Mesenchymal stem cell (in vitro differentiated cells and primary cell): ENCODE measurements at regions not wholly inside any gene's neighbourhood (a gene's known extent, or its start where the extent isn't known, plus 50 kb on each side); places are given as distances from the start of the nearest gene placed in this dataset.

Experiments used
- DNase-seq: peaks from one replicate; pipeline ENCODE4 v3.0.0-alpha.2; 2013
- H2AFZ ChIP-seq: one replicate; pipeline ENCODE4 v1.6.1; 2013; ENCODE audit warnings: low read depth, mild to moderate bottlenecking, control low read depth, inconsistent platforms, low read length, moderate library complexity
- H2AK5ac ChIP-seq: 2 replicates; pipeline ENCODE4 v1.6.1; 2013; ENCODE audit warnings: low read length, moderate library complexity, mild to moderate bottlenecking, inconsistent platforms; ENCODE audit not compliant: severe bottlenecking
- H2BK120ac ChIP-seq: one replicate; pipeline ENCODE4 v1.6.1; 2013; ENCODE audit warnings: low read depth, mild to moderate bottlenecking, inconsistent platforms, low read length, moderate library complexity
- H2BK12ac ChIP-seq, 2 experiments: one replicate each; pipeline ENCODE4 v1.6.1; 2013; ENCODE audit warnings: inconsistent platforms in 2 of 2, low read length in 2 of 2, mild to moderate bottlenecking in 2 of 2, moderate library complexity in 2 of 2, control low read depth in 1 of 2
- H2BK15ac ChIP-seq: one replicate; pipeline ENCODE4 v1.6.1; 2013; ENCODE audit warnings: mild to moderate bottlenecking, low read depth, inconsistent platforms; ENCODE audit not compliant: poor library complexity, severe bottlenecking
- H2BK5ac ChIP-seq: 2 replicates; pipeline ENCODE4 v1.6.1; 2013; ENCODE audit warnings: low read depth, mild to moderate bottlenecking, low read length, control low read depth, inconsistent platforms; ENCODE audit not compliant: poor library complexity, severe bottlenecking
- H3K14ac ChIP-seq, 2 experiments: one replicate each; pipeline ENCODE4 v1.6.1; 2013; ENCODE audit warnings: inconsistent platforms in 2 of 2, low read length in 2 of 2, control low read depth in 1 of 2, mild to moderate bottlenecking in 1 of 2, moderate library complexity in 1 of 2
- H3K18ac ChIP-seq, 2 experiments: one replicate each; pipeline ENCODE4 v1.6.1; 2013; ENCODE audit warnings: inconsistent platforms in 2 of 2, low read length in 2 of 2, control low read depth in 1 of 2, low read depth in 1 of 2, mild to moderate bottlenecking in 1 of 2
- H3K23ac ChIP-seq, 2 experiments: one replicate each; pipeline ENCODE4 v1.6.1; 2013; ENCODE audit warnings: inconsistent platforms in 2 of 2, low read length in 2 of 2, mild to moderate bottlenecking in 2 of 2, moderate library complexity in 2 of 2, control low read depth in 1 of 2
- H3K27ac ChIP-seq: 2 replicates; pipeline ENCODE4 v1.5.1; 2013; ENCODE audit warnings: mild to moderate bottlenecking, moderate library complexity, low read length, control low read depth, inconsistent platforms; ENCODE audit not compliant: poor library complexity, severe bottlenecking
- H3K27me3 ChIP-seq, 2 experiments: 2 replicates each; pipeline versions ENCODE4 v1.6.1 to v1.7.0; 2013; ENCODE audit warnings: low read length in 2 of 2, mild to moderate bottlenecking in 2 of 2, moderate library complexity in 2 of 2, control low read depth in 1 of 2, inconsistent platforms in 1 of 2; ENCODE audit not compliant: control insufficient read depth in 1 of 2, insufficient read depth in 1 of 2
- H3K36me3 ChIP-seq, 2 experiments: 2 replicates each; pipeline versions ENCODE4 v1.6.1 to v1.7.0; 2013; ENCODE audit warnings: low read length in 2 of 2, control low read depth in 1 of 2, inconsistent platforms in 1 of 2, low read depth in 1 of 2, mild to moderate bottlenecking in 1 of 2; ENCODE audit not compliant: insufficient read depth in 2 of 2, control insufficient read depth in 1 of 2
- H3K4ac ChIP-seq, 2 experiments: one replicate each; pipeline ENCODE4 v1.6.1; 2013; ENCODE audit warnings: inconsistent platforms in 2 of 2, low read length in 2 of 2, mild to moderate bottlenecking in 2 of 2, moderate library complexity in 2 of 2, control low read depth in 1 of 2, low read depth in 1 of 2
- H3K4me1 ChIP-seq: 2 replicates; pipeline ENCODE4 v1.6.1; 2013; ENCODE audit warnings: low read depth, low read length, control low read depth; ENCODE audit not compliant: control insufficient read depth, insufficient read depth
- H3K4me2 ChIP-seq: 2 replicates; pipeline ENCODE4 v1.6.1; 2013; ENCODE audit warnings: low read length, mild to moderate bottlenecking, inconsistent platforms; ENCODE audit not compliant: poor library complexity, severe bottlenecking
- H3K4me3 ChIP-seq, 2 experiments: 2 replicates each; pipeline versions ENCODE4 v1.5.1 to v1.7.0; 2013; ENCODE audit warnings: low read length in 2 of 2, mild to moderate bottlenecking in 2 of 2, control low read depth in 1 of 2, low read depth in 1 of 2; ENCODE audit not compliant: insufficient read depth in 1 of 2
- H3K79me1 ChIP-seq: replicated peaks from 2 replicates; pipeline ENCODE4 v1.6.1; 2013; ENCODE audit warnings: mild to moderate bottlenecking, control low read depth, low read length, inconsistent platforms; ENCODE audit not compliant: poor library complexity, severe bottlenecking
- H3K9ac ChIP-seq: 2 replicates; pipeline ENCODE4 v1.7.0; 2013; ENCODE audit warnings: mild to moderate bottlenecking, low read length, moderate library complexity
- H3K9me3 ChIP-seq: 2 replicates; pipeline ENCODE4 v1.7.0; 2013; ENCODE audit warnings: mild to moderate bottlenecking, low read length; ENCODE audit not compliant: control insufficient read depth
- H4K8ac ChIP-seq: one replicate; pipeline ENCODE4 v1.6.1; 2013; ENCODE audit warnings: inconsistent platforms, mild to moderate bottlenecking, low read length, moderate library complexity
- H4K91ac ChIP-seq: one replicate; pipeline ENCODE4 v1.6.1; 2013; ENCODE audit warnings: mild to moderate bottlenecking, low read length, inconsistent platforms
- WGBS: methylation state at CpG from one replicate; pipeline ENCODE4 v1.1.7; 2013; ENCODE audit warnings: mixed read lengths; 5-methylcytosine and 5-hydroxymethylcytosine counted together

DNA sequence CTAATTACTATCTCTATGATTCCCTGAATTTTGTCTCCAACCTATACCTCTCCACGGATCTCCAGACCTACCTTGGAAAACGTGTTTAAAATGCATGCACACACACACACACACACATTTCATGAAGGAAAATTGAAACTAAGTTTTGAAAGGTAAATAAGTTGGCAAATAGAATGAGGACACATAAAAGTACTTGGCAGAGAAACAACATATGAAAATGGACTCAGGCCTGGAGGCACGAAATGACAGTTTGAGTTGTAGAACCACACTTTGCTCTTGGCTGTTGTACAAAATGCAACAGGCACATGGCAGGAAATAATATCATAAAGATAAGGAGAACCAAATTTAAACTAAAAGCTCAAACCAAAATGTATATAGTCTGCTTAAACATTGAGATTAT is 868.1 kb upstream of the CNTNAP5 start:
- H3K9me3 ChIP-seq = no peaks in the 10 kb centered on the region
- no peak overlapping the region for H3K4ac ChIP-seq
- DNase-seq = no peak
- H3K23ac ChIP-seq = no peak overlapping the region
- H3K4me3 ChIP-seq = no peak overlapping the region
- no peak overlapping the region for H3K14ac ChIP-seq
- no peak overlapping the region for H3K18ac ChIP-seq
- H2BK5ac ChIP-seq = no peak overlapping the region
- H2BK12ac ChIP-seq = no peak overlapping the region
- no peaks in the 10 kb centered on the region for H3K4me1 ChIP-seq
- H4K91ac ChIP-seq = no peak overlapping the region
- H3K36me3 ChIP-seq = no peaks in the 10 kb centered on the region
- H2BK15ac ChIP-seq = no peak overlapping the region
- H4K8ac ChIP-seq = no peak overlapping the region
- no peak overlapping the region for H2AK5ac ChIP-seq
- no CpG with 5 or more reads among the region's 3 CpGs for WGBS
- no peak overlapping the region for H2AFZ ChIP-seq
- no peaks in the 10 kb centered on the region for H3K27me3 ChIP-seq
- no peak overlapping the region for H3K27ac ChIP-seq
- no peak overlapping the region for H3K4me2 ChIP-seq
- H2BK120ac ChIP-seq = no peak overlapping the region
- H3K79me1 ChIP-seq = no peaks in the 10 kb centered on the region
- no peak overlapping the region for H3K9ac ChIP-seq

- Histone ChIP-seq H3K4ac (no peak overlapping the region), H4K8ac (no peak overlapping the region), H4K91ac (no peak overlapping the region), H3K18ac (no peak overlapping the region), H3K79me1 (no peaks in the 10 kb centered on the region), H2AK5ac (no peak overlapping the region), H3K4me1 (no peaks in the 10 kb centered on the region), H2AFZ (no peak overlapping the region), H3K9me3 (no peaks in the 10 kb centered on the region), H3K27ac (no peak overlapping the region), H2BK15ac (no peak overlapping the region), H2BK120ac (no peak overlapping the region), H3K23ac (no peak overlapping the region), H3K4me2 (no peak overlapping the region), H3K9ac (no peak overlapping the region), H3K36me3 (no peaks in the 10 kb centered on the region), H2BK5ac (no peak overlapping the region), H3K27me3 (no peaks in the 10 kb centered on the region), H2BK12ac (no peak overlapping the region), H3K4me3 (no peak overlapping the region), H3K14ac (no peak overlapping the region)
- WGBS = 100% methylated on average over 1 of the region's 1 CpG
- no peak for DNase-seq
Observed at GRCh38 chr2:123162400-123163016, 862.6 kb upstream of the CNTNAP5 start.

DNA sequence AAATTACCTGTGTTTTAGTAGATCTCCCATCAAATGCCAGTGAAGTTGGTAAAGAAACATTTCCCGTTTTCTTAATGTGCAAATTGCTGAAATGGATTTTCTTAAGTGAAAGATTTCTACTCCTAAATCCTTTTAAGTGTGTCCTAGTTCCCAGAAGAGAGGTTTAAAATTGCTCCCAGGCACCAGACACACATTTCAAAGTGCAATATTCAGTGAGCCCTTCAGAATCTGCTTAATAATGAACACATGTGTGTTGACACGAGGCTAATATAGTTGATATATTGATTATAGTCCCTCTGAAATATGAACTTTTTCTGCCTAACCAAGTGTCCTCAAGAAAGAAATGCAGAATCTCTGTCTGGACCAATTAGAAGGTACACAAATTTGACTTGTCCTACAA is 861.7 kb upstream of the CNTNAP5 start:
- Histone ChIP-seq H4K91ac (no peak overlapping the region), H3K14ac (no peak overlapping the region), H3K4ac (no peak overlapping the region), H3K36me3 (no peaks in the 10 kb centered on the region), H3K27ac (no peak overlapping the region), H3K79me1 (no peaks in the 10 kb centered on the region), H2BK5ac (no peak overlapping the region), H3K23ac (no peak overlapping the region), H3K4me2 (no peak overlapping the region), H3K9me3 (no peaks in the 10 kb centered on the region), H3K18ac (no peak overlapping the region), H3K4me3 (no peak overlapping the region), H3K4me1 (no peaks in the 10 kb centered on the region), H2AFZ (no peak overlapping the region), H2BK15ac (no peak overlapping the region), H4K8ac (no peak overlapping the region), H2BK120ac (no peak overlapping the region), H3K9ac (no peak overlapping the region), H2BK12ac (no peak overlapping the region), H2AK5ac (no peak overlapping the region), H3K27me3 (no peaks in the 10 kb centered on the region)
- DNase-seq = no peak
- 80% methylated on average over 1 of the region's 2 CpGs for WGBS

DNA sequence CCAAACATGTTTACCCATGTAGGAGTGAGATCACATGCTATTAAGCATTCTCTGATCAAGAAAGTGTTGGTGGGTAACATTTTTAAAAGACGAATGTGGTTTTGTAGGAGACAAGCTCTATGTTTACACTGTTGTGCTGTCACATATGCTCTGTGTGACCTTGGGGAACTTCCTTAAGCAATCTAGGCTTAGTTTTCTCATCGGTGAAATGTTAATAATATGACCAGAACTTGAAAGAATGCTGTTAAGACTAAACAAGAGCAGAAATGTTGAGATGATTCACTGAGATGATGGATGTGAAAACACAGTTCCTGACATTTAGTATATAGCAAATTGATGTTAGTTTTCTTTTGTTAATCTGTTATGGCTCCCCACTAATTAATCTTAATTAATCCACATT is 860.9 kb upstream of the CNTNAP5 start:
- no peak overlapping the region for H2BK5ac ChIP-seq
- H3K23ac ChIP-seq = no peak overlapping the region
- no peak overlapping the region for H2AK5ac ChIP-seq
- H3K27ac ChIP-seq = no peak overlapping the region
- no peaks in the 10 kb centered on the region for H3K4me1 ChIP-seq
- no peak overlapping the region for H4K91ac ChIP-seq
- H3K36me3 ChIP-seq = no peaks in the 10 kb centered on the region
- no peak overlapping the region for H2BK120ac ChIP-seq
- DNase-seq = peak; percentile 75
- H3K4me3 ChIP-seq = no peak overlapping the region
- H2BK12ac ChIP-seq = no peak overlapping the region
- H3K9ac ChIP-seq = no peak overlapping the region
- H3K27me3 ChIP-seq = no peaks in the 10 kb centered on the region
- H3K14ac ChIP-seq = no peak overlapping the region
- no peaks in the 10 kb centered on the region for H3K9me3 ChIP-seq
- H3K18ac ChIP-seq = no peak overlapping the region
- no peak overlapping the region for H2BK15ac ChIP-seq
- no peak overlapping the region for H3K4ac ChIP-seq
- no peak overlapping the region for H3K4me2 ChIP-seq
- 7% methylated on average over 2 of the region's 2 CpGs for WGBS
- no peak overlapping the region for H4K8ac ChIP-seq
- no peaks in the 10 kb centered on the region for H3K79me1 ChIP-seq
- no peak overlapping the region for H2AFZ ChIP-seq
